Calu3 (cell line): ENCODE measurements at regions not wholly inside any gene's neighbourhood (a gene's known extent, or its start where the extent isn't known, plus 50 kb on each side); places are given as distances from the start of the nearest gene placed in this dataset.

Source experiments
- BruUV-seq: library from RNA; stranded (reverse); fragments of 400-500 nt; replicated peaks from 2 replicates; lab custom pipeline; 2021; lab: Mats Ljungman, UMichigan
- CTCF ChIA-PET: fragments of 300-600 bp; sonication (Branson Sonifier 250); formaldehyde crosslinking; loops from one replicate; lab custom pipeline; 2022; ENCODE audit warnings: antibody characterized with exemption; lab: Charles Lee
- DNase-seq: peaks from one replicate; pipeline ENCODE4 v3.0.0; 2022
- H3K27ac Mint-ChIP-seq: one replicate; pipeline ENCODE4 v1.8.0; 2022; ENCODE audit warnings: mixed read lengths; ENCODE audit not compliant: unreplicated experiment
- H3K27me3 Mint-ChIP-seq: one replicate; pipeline ENCODE4 v1.8.0; 2022; ENCODE audit warnings: mixed read lengths; ENCODE audit not compliant: unreplicated experiment
- H3K36me3 Mint-ChIP-seq: one replicate; pipeline ENCODE4 v1.8.0; 2022; ENCODE audit warnings: mild to moderate bottlenecking, moderate library complexity, mixed read lengths; ENCODE audit not compliant: insufficient read depth, unreplicated experiment
- H3K4me1 Mint-ChIP-seq: one replicate; pipeline ENCODE4 v1.8.0; 2022; ENCODE audit warnings: mild to moderate bottlenecking, low read depth, mixed read lengths; ENCODE audit not compliant: unreplicated experiment
- H3K4me3 Mint-ChIP-seq: one replicate; pipeline ENCODE4 v1.8.0; 2022; ENCODE audit warnings: mild to moderate bottlenecking, low read depth, moderate library complexity, mixed read lengths; ENCODE audit not compliant: unreplicated experiment
- H3K9me3 Mint-ChIP-seq: one replicate; pipeline ENCODE4 v1.8.0; 2022; ENCODE audit warnings: low read depth, mixed read lengths; ENCODE audit not compliant: unreplicated experiment
- CTCF ChIP-seq: fragments of 200-600 bp; IDR thresholded peaks from one replicate; pipeline ENCODE4 v1.8.0; 2022; ENCODE audit warnings: antibody characterized with exemption; ENCODE audit not compliant: unreplicated experiment
- intact Hi-C: fragments of 100-400 bp; cut with micrococcal nuclease; formaldehyde crosslinking; loops from one replicate; pipeline ENCODE4 v1.10.0; 2022; ENCODE audit not compliant: unreplicated experiment

GRCh38 chr5:160479220-160479619 is 57.6 kb downstream of the PTTG1 start:
- Mint-ChIP-seq H3K27me3 (no peaks in the 10 kb centered on the region), H3K4me1 (peaks cover 77% of the 10 kb centered on the region), H3K27ac (no peak overlapping the region), H3K36me3 (peaks cover 49% of the 10 kb centered on the region), H3K9me3 (peaks cover 3% of the 10 kb centered on the region), H3K4me3 (peak overlapping the region; percentile 2)
- CTCF ChIA-PET = interaction anchor here (0.8 kb wide), 1 partner anchor 11 kb away, joined by 9 read pairs; no protein-coding TSS in a partner anchor
- DNase-seq = no peak
- intact Hi-C loops = no loop called here
- no peak for TF ChIP-seq CTCF
- BruUV-seq = no TSS peak

- Mint-ChIP-seq H3K27me3 (no peaks in the 10 kb centered on the region), H3K4me1 (peaks cover 77% of the 10 kb centered on the region), H3K27ac (no peak overlapping the region), H3K9me3 (peaks cover 3% of the 10 kb centered on the region), H3K4me3 (peak overlapping the region; percentile 2), H3K36me3 (peaks cover 50% of the 10 kb centered on the region)
- BruUV-seq = no TSS peak
- intact Hi-C loops = no loop called here
- DNase-seq = no peak
- TF ChIP-seq CTCF = no peak
- CTCF ChIA-PET = interaction anchor here (1.3 kb wide), 1 partner anchor 41 kb away, joined by 3 read pairs; no protein-coding TSS in a partner anchor
Measured at GRCh38 chr5:160479926-160480325, 58.3 kb downstream of the PTTG1 start.

GRCh38 chr5:160480652-160481051 is 59.0 kb downstream of the PTTG1 start:
- Mint-ChIP-seq H3K4me3 (no peak overlapping the region), H3K27ac (no peak overlapping the region), H3K4me1 (peaks cover 77% of the 10 kb centered on the region), H3K36me3 (peaks cover 48% of the 10 kb centered on the region), H3K9me3 (peaks cover 3% of the 10 kb centered on the region), H3K27me3 (no peaks in the 10 kb centered on the region)
- TF ChIP-seq CTCF = no peak
- intact Hi-C loops = no loop called here
- CTCF ChIA-PET = interaction anchor here (0.7 to 1.3 kb wide), 3 partner anchors 13 to 860 kb away, joined by 3 to 6 read pairs (median 5); no protein-coding TSS in a partner anchor
- no TSS peak for BruUV-seq
- no peak for DNase-seq

- Mint-ChIP-seq H3K4me3 (no peak overlapping the region), H3K36me3 (peaks cover 45% of the 10 kb centered on the region), H3K9me3 (no peaks in the 10 kb centered on the region), H3K4me1 (peaks cover 43% of the 10 kb centered on the region), H3K27me3 (no peaks in the 10 kb centered on the region), H3K27ac (peak overlapping the region; percentile 15)
- no peak for DNase-seq
- TF ChIP-seq CTCF = no peak
- CTCF ChIA-PET = interaction anchor here (1.4 to 2.9 kb wide), 2 partner anchors 12 to 46 kb away, joined by 3 to 13 read pairs; no protein-coding TSS in a partner anchor
- intact Hi-C loops = loop anchor here (5.0 kb wide), 1 partner anchor 47 kb away; no protein-coding TSS in a partner anchor
- BruUV-seq = no TSS peak
Measured at GRCh38 chr5:160484678-160485077, 63.0 kb downstream of the PTTG1 start.
